HEK293T (cell line): ENCODE measurements at regions not wholly inside any gene's neighbourhood (a gene's known extent, or its start where the extent isn't known, plus 50 kb on each side); places are given as distances from the start of the nearest gene placed in this dataset.

ENCODE experiments used
- ELF4 ChIP-seq: fragments of 450-650 bp; IDR thresholded peaks from 2 replicates; pipeline ENCODE4 v1.6.1; 2017; ENCODE audit warnings: antibody characterized with exemption
- FOXA1 ChIP-seq: fragments of 450-650 bp; IDR thresholded peaks from 2 replicates; pipeline ENCODE4 v1.6.1; 2016; ENCODE audit warnings: mild to moderate bottlenecking
- FOXK2 ChIP-seq: fragments of 450-650 bp; IDR thresholded peaks from 2 replicates; pipeline ENCODE4 v1.6.1; 2016; ENCODE audit warnings: mild to moderate bottlenecking

DNA sequence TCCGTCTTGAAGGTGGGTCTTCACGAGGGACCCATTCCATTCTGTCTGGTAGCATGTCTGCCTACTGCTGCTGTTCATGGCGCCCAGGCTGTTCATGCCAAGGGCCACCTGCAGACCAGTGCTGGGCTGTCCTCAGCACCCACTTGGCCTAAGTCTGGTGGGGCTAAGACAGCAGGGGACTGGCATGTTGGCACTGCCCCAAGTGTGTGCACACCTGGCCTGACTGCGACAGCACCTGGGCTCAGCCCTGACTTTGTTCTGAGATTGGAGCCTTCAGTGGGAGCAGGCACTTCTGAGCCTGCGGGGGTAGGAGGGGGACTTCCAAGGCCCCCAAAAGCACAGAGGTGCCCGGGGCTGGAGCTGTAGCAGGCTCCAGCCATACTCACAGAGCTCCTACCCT, 250.8 kb upstream of the EDNRB start:
- TF ChIP-seq ELF4 (no peak), FOXA1 (no peak), FOXK2 (no peak)
